Calu3 (cell line): ENCODE measurements at regions not wholly inside any gene's neighbourhood (a gene's known extent, or its start where the extent isn't known, plus 50 kb on each side); places are given as distances from the start of the nearest gene placed in this dataset.

Source experiments
- BruUV-seq: library from RNA; stranded (reverse); fragments of 400-500 nt; replicated peaks from 2 replicates; lab custom pipeline; 2021; lab: Mats Ljungman, UMichigan
- CTCF ChIA-PET: fragments of 300-600 bp; sonication (Branson Sonifier 250); formaldehyde crosslinking; loops from one replicate; lab custom pipeline; 2022; ENCODE audit warnings: antibody characterized with exemption; lab: Charles Lee
- DNase-seq: peaks from one replicate; pipeline ENCODE4 v3.0.0; 2022
- H3K27ac Mint-ChIP-seq: one replicate; pipeline ENCODE4 v1.8.0; 2022; ENCODE audit warnings: mixed read lengths; ENCODE audit not compliant: unreplicated experiment
- H3K27me3 Mint-ChIP-seq: one replicate; pipeline ENCODE4 v1.8.0; 2022; ENCODE audit warnings: mixed read lengths; ENCODE audit not compliant: unreplicated experiment
- H3K36me3 Mint-ChIP-seq: one replicate; pipeline ENCODE4 v1.8.0; 2022; ENCODE audit warnings: mild to moderate bottlenecking, moderate library complexity, mixed read lengths; ENCODE audit not compliant: insufficient read depth, unreplicated experiment
- H3K4me1 Mint-ChIP-seq: one replicate; pipeline ENCODE4 v1.8.0; 2022; ENCODE audit warnings: mild to moderate bottlenecking, low read depth, mixed read lengths; ENCODE audit not compliant: unreplicated experiment
- H3K4me3 Mint-ChIP-seq: one replicate; pipeline ENCODE4 v1.8.0; 2022; ENCODE audit warnings: mild to moderate bottlenecking, low read depth, moderate library complexity, mixed read lengths; ENCODE audit not compliant: unreplicated experiment
- H3K9me3 Mint-ChIP-seq: one replicate; pipeline ENCODE4 v1.8.0; 2022; ENCODE audit warnings: low read depth, mixed read lengths; ENCODE audit not compliant: unreplicated experiment
- intact Hi-C: fragments of 100-400 bp; cut with micrococcal nuclease; formaldehyde crosslinking; loops from one replicate; pipeline ENCODE4 v1.10.0; 2022; ENCODE audit not compliant: unreplicated experiment
- TF ChIP-seq, protein P1 (sequence below): fragments of 200-600 bp; IDR thresholded peaks from one replicate; pipeline ENCODE4 v1.8.0; 2022; ENCODE audit warnings: antibody characterized with exemption; ENCODE audit not compliant: unreplicated experiment

DNA sequence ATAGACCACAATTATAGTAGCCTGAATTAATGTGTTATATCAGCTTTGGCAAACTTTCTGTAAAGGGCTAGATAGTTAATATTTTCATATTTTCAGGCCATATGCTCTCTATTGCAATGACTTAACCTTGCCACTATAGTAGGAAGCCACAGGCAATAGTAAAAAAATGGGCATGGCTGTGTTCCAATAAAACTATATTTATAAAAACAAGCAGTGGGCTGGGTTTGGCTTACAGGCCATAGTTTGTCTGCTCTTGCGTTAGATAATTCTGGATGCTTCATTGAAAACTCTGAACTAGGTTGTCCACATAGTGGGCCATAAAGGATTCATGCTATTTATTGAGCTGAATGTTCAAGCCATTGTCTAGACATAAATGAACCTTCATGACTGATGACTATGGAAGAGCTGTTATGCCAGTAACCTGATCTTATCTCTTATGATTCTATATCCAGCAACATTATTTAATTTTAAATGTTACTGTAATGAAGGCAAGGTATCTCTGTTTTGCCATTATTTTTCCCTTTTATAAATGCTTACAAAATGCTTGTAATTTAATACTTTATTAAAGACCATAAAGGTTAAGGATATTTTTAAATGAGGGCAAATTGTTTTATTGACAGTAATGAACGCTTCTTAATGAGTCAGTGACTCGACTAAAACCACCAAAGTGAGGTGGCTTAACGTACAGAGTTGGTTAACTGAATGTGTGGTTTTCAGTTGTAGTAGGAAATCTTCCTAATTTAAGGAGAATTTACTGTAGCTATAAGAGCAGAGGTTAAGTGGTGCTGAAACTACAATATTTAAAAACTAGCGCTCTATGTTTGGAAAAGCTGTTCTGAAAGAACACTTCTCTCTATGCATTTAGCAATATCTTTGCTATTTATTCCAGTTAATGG, 560.6 kb downstream of the PRR16 start:
- BruUV-seq = no TSS peak
- Mint-ChIP-seq H3K36me3 (no peaks in the 10 kb centered on the region), H3K27me3 (no peaks in the 10 kb centered on the region), H3K4me1 (no peaks in the 10 kb centered on the region), H3K27ac (no peak overlapping the region), H3K9me3 (no peaks in the 10 kb centered on the region), H3K4me3 (no peak overlapping the region)
- intact Hi-C loops = no loop called here
- TF ChIP-seq, protein P1, sequence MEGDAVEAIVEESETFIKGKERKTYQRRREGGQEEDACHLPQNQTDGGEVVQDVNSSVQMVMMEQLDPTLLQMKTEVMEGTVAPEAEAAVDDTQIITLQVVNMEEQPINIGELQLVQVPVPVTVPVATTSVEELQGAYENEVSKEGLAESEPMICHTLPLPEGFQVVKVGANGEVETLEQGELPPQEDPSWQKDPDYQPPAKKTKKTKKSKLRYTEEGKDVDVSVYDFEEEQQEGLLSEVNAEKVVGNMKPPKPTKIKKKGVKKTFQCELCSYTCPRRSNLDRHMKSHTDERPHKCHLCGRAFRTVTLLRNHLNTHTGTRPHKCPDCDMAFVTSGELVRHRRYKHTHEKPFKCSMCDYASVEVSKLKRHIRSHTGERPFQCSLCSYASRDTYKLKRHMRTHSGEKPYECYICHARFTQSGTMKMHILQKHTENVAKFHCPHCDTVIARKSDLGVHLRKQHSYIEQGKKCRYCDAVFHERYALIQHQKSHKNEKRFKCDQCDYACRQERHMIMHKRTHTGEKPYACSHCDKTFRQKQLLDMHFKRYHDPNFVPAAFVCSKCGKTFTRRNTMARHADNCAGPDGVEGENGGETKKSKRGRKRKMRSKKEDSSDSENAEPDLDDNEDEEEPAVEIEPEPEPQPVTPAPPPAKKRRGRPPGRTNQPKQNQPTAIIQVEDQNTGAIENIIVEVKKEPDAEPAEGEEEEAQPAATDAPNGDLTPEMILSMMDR = no peak
- no peak for DNase-seq
- CTCF ChIA-PET = no interaction called here

DNA sequence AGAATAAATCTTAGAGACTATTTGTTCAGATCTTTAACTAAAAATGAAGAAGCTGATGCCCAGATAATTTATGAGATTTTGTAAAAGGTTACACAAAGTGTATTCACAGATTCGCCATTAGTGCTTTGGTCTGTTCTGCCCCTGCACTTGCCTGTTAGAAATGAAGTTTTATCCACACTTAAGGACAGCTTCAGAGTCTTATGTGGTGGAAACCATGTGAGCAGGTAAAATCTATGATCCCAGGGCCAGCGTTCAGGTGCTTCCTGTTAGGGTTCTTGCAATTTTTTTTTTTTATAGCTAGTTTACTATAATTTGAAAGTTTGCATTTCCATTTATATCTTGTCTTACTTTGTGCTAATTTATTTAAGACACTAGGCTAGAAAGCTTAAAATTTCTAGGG, 561.6 kb downstream of the PRR16 start:
- DNase-seq = no peak
- Mint-ChIP-seq H3K27me3 (no peaks in the 10 kb centered on the region), H3K9me3 (no peaks in the 10 kb centered on the region), H3K36me3 (no peaks in the 10 kb centered on the region), H3K4me1 (no peaks in the 10 kb centered on the region), H3K27ac (no peak overlapping the region), H3K4me3 (no peak overlapping the region)
- TF ChIP-seq, protein P1 = no peak
- intact Hi-C loops = no loop called here
- no TSS peak for BruUV-seq
- CTCF ChIA-PET = no interaction called here

DNA sequence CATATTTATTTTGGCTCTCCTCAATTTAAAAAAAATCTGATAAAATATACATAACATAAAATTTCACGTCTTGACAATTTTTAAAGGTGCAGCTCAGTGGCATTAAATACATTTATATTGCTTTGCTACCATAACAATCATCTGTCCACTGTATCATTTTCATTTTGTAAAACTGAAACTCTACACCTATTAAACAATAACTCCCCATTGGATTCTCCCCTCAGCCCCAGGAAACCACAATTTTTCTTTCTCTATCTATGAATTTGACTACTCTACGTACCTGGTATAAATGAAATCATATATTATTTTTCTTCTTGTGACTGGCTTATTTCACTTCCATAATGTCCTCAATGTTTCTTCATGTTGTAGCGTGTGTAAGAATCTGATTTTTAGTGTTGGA, 563.5 kb downstream of the PRR16 start:
- no peaks in the 10 kb centered on the region for H3K27me3 Mint-ChIP-seq
- H3K4me1 Mint-ChIP-seq = no peaks in the 10 kb centered on the region
- no peaks in the 10 kb centered on the region for H3K9me3 Mint-ChIP-seq
- H3K36me3 Mint-ChIP-seq = no peaks in the 10 kb centered on the region
- no peak for DNase-seq
- BruUV-seq = no TSS peak
- no peak overlapping the region for H3K4me3 Mint-ChIP-seq
- TF ChIP-seq, protein P1 = no peak
- H3K27ac Mint-ChIP-seq = no peak overlapping the region
- CTCF ChIA-PET = no interaction called here
- intact Hi-C loops = no loop called here

DNA sequence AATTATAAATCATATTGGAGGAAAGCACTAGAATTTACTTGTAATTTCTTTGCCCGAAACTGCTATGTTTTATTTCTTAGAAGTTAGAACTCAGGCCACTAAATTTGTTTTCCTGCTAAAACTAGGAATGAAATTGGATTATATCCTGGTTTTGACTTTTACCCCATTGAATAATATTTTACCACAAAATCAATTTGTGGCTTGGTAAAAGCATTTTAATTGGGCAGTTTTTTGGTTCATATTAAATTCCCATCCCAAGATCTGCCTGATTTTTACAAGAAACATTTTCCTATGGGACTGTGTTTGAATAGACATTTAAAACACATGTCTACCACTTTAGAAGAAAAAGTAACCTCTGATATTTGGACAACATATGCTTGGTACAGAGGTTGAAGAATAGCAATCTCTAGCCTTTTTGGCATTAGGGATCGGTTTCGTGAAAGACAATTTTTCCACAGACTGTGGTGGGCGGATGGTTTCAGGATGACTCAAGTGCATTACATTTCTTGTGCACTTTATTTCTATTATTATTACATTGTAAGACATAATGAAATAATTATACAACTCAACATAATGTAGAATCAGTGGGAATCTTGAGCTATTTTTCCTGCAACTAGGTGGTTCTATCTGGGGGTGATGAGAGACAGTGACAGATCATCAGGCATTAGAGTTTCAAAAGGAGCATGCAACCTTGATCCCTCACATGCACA, 565.6 kb downstream of the PRR16 start:
- TF ChIP-seq, protein P1 = no peak
- Mint-ChIP-seq H3K27ac (no peak overlapping the region), H3K27me3 (no peaks in the 10 kb centered on the region), H3K4me1 (no peaks in the 10 kb centered on the region), H3K9me3 (no peaks in the 10 kb centered on the region), H3K36me3 (no peaks in the 10 kb centered on the region), H3K4me3 (no peak overlapping the region)
- DNase-seq = no peak
- intact Hi-C loops = no loop called here
- BruUV-seq = no TSS peak
- CTCF ChIA-PET = no interaction called here
